Left colon (tissue), 2 donors: ENCODE measurements at regions not wholly inside any gene's neighbourhood (a gene's known extent, or its start where the extent isn't known, plus 50 kb on each side); places are given as distances from the start of the nearest gene placed in this dataset.
A peak's percentile ranks its signal among the peaks of the same experiment; 100 is the strongest.
"Not testable (repeated sequence)": the region's sequence is repeated elsewhere in the genome, so short reads cannot be mapped to it uniquely, and the experiment has no call there.

Source experiments
- ATAC-seq: fragments of 200-7000 bp; cut with Tn5 transposase; one replicate; pipeline ENCODE4 v1.9.1; 2020; ENCODE audit warnings: mild to moderate bottlenecking, moderate library complexity
- DNase-seq, 2 donors: peaks; one replicate each; pipeline ENCODE4 v3.0.0-alpha.2; 2020
- intact Hi-C, 2 donors: fragments of 100-400 bp; cut with DNase I in 1 of 2; cut with micrococcal nuclease in 1 of 2; formaldehyde crosslinking; loops; one replicate each; pipeline versions ENCODE4 v1.11.2 to v1.14.0; 2022; cut with DNase I, micrococcal nuclease
- donor health status: DM: no; HTN: no; CAD: no.
- donor health status: DM: yes; HTN: yes; CAD: no.

DNA sequence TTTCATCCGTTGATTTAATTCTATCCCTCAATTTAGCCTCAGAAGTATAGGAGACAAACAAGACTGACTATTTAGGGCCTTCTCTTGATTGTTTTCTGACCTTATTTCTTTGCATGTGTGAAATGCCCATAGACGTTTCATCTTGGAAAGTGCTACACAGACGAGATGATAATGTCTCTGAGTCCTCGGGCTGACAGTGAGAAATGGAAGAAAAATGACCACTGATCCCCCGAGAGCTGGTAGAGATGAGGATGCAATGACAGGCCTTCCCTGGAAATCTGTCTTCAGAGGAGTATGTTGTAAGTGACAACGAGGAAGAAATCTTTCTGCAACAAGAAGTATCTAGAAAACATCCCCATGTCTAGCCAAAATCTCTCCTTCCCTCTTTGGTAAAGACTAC is 522.9 kb downstream of the HAPSTR1 start:
- intact Hi-C loops, result no loop called here
- no peak for DNase-seq
- ATAC-seq, result no peak

- intact Hi-C loops, result no loop called here
- ATAC-seq, result no peak
Measured at GRCh38 chr16:9622268-9622667, 530.8 kb downstream of the HAPSTR1 start.

DNA sequence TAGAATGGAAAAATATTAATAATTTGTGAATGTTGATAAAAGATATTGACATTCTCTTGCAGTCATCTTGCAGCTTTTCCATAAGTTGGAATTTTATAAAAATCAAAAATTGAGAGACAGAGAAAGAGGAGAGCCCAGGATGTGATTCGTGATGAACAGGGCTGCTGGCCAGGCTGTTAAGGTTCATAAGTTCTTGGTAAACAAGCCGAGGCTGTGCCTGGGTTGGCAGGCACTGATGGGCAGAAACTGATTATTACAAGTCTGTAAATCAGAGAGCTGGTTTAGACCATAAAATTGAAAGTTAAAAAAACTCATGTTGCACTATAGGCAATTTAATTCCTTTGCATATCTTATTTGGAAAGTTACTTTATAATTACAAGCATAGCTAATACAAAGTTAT is 533.7 kb downstream of the HAPSTR1 start:
- ATAC-seq (no peak), DNase-seq (no peak)
- intact Hi-C loops, result no loop called here

More at GRCh38 chr16:9622268-9622667, 530.8 kb downstream of the HAPSTR1 start:
- no peak for DNase-seq

DNA sequence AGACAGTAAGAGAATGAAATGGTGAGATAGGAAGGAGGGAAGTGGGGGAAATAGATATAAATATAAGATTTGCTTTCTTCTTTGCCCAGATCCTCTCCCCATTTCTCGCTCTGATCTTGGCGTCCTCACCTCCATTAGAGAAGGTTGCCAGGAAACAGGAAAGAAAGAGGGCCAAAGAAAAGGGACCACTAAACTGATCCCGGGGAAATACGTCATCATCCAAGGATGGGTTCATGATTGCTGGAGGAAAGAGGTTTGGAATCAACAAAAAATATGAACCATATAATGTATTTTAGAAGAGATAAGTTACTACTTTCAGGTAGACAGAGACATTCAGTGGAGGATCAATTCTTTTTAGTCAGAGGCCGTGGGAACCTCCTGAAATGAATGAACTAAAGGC is 536.0 kb downstream of the HAPSTR1 start:
- DNase-seq (no peak), ATAC-seq (no peak)
- intact Hi-C loops, result no loop called here

DNA sequence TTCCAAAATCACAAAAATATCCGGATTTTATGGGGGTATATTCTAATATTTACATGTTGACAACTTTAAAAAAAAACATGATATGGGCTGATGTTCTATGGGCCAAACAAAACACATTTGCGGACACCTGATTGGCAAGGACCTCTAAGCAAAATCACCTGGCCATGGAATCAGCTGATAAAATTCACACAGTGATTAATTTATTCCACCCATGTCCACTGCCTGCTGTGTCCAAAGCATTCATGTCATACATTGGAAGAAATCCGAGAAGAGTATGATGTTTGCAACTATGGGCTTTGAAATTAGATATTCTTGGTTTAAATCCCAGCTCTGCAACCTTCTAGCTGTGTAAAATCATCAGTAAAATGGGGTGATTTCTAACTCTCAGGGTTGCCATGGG is 538.7 kb downstream of the HAPSTR1 start:
- ATAC-seq (no peak), DNase-seq (no peak)
- intact Hi-C loops, result no loop called here

GRCh38 chr16:9630985-9631384 is 539.5 kb downstream of the HAPSTR1 start:
- no peak for ATAC-seq
- intact Hi-C loops, result no loop called here
- DNase-seq, result no peak

DNA sequence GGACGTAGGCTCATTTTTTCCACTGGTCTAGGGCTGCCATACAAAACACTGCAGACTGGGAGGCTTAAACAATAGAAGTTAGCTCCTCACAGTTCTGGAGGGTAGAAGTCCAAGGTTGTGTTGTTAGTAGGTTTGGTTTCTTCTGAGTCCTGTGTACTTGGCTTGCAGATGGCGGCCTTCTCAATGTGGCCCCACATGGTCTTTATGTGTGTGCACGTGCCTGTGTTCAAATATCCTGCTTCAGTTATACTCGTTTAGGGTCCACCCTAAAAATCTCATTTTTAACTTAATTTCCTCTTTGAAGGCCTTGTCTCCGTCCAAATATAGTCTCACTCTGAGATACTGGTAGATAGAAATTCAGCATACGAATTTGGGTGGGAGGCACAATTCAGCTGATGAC is 542.4 kb downstream of the HAPSTR1 start:
- intact Hi-C loops, result no loop called here
- ATAC-seq (no peak), DNase-seq (no peak)

GRCh38 chr16:9635150-9635720 is 543.8 kb downstream of the HAPSTR1 start:
- intact Hi-C loops, DNase-seq: not testable (repeated sequence)
- peak; percentile 36 for ATAC-seq

- intact Hi-C loops, result loop anchor here in 1 of 2 donors (10.0 kb wide), 1 partner anchor 531 kb away; no protein-coding TSS in a partner anchor
- DNase-seq, result no peak
- no peak for ATAC-seq
Measured at GRCh38 chr16:9644258-9644657, 538.0 kb downstream of the GRIN2A start.

DNA sequence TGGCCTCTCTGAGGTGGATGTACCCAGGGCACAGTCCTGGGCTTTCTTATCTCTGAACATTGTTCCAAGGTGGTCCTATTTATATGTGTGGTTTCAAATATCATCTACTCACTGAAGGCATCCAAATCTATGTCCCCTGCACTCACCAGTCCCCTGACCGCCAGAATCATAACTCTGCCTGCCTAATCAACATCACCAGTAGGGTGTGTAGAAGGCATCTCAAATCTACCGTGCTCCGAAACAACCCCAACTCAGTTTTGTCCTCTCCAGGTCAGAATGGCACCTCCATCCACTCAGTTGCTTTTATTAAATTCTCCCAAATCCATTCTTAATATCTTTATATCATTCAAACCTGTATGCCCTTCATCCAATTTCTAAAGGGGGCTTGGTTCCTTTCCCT is 536.3 kb downstream of the GRIN2A start:
- intact Hi-C loops, result loop anchor here in 1 of 2 donors (10.0 kb wide), 1 partner anchor 529 kb away; no protein-coding TSS in a partner anchor
- no peak for ATAC-seq
- no peak for DNase-seq

DNA sequence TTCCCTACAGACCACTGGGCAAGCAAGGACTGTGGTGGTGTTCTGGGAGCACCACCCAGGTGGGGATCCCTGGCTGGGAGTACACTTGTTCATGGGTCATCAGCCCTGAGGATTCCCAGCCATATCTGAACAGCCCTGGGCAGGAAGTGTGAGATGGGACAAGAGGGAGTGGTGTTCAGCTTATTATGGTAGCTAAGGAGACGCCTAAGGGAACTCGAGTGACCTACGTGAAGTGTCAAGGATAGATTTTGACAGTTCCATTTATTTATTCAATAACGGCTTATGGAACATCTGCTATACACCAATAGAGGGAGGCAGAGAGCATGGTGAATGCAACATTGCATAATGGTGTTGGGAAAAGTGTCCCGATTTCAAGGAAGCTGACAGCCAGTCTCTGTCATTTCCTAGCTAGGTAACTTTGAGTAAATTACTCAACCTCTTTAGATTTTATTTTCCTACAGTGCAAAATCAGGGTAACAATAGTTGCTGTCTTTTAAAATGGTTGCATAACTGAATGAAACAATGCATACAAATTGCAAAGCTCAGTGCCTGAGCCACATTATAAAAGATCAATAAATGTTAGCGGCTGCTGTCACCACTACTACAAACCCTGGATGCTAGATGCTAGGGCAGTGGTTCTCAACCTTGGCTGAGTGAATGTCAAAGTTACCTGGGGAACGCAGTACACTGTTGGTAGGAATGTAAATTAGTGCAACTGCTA is 534.1 kb downstream of the GRIN2A start:
- ATAC-seq, result peak; percentile 84
- no peak for DNase-seq

GRCh38 chr16:9650284-9650683 is 531.9 kb downstream of the GRIN2A start:
- intact Hi-C loops, result no loop called here
- ATAC-seq (no peak), DNase-seq (no peak)

More for the DNA sequence above, 534.1 kb downstream of the GRIN2A start:
- intact Hi-C loops, result loop anchor here in 1 of 2 donors (10.0 kb wide), 1 partner anchor 527 kb away; no protein-coding TSS in a partner anchor

DNA sequence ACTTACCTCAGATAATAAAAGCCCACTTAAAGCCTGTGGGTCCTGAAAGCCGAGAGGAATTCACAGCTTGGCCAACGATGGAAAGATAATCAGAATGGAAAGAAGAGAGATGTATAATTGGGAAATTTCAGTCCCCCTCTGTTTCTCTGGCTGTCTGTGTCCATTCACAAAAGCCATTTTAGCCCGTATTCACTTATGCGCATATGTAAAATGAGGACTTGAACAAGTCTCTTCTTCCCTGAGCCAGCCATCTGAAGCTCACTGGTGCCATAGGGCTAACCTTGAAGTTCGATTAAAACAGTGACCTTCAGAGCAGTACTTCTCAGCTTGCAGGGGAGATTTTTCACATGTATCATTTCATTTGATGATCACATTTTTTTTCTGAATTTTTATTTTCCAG is 527.2 kb downstream of the GRIN2A start:
- intact Hi-C loops, result no loop called here
- ATAC-seq (no peak), DNase-seq (no peak)

DNA sequence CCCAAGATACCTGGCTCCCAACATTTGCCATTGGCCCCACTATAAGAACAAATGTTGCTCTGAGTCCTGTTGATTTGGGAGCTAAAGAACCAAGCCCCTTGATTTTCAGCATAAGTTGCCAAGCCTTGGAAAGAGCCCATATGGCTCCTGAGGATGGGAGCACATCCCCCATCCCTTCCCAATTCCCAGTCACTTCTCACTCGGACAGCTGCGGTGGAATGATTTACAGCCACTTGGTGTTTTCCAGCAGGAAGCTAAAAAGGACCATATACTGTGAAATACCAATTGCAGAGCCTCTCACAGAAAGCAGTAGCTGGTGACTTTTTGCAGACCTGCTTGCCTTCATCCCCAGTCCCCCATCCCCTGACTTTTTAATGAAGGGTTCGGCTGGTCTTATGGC is 524.6 kb downstream of the GRIN2A start:
- no peak for DNase-seq
- ATAC-seq, result no peak
- intact Hi-C loops, result no loop called here

- DNase-seq, result no peak
- intact Hi-C loops, result no loop called here
- ATAC-seq, result no peak
Measured at GRCh38 chr16:9658164-9658563, 524.1 kb downstream of the GRIN2A start.

- ATAC-seq, result no peak
- intact Hi-C loops, result no loop called here
- DNase-seq, result no peak
Measured at GRCh38 chr16:9658586-9658985, 523.6 kb downstream of the GRIN2A start.

DNA sequence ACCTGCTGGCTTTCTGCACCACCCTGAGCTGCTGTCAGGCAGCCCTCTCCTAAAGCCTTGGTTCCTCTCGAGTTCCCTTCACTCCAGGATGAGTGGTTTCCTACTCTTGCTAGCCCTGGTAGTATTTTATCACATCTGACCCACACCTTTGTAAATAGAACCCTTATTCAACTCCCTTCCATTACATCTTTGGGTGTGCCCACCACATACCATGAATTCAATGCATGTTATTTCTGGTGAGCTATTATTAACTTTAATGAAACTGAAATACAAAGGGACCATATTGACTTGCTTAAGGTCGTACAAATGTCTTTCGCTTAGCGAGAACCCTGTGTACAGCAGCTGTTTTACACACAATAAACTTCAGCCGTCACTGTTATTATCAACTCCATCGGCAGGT is 521.3 kb downstream of the GRIN2A start:
- DNase-seq, result no peak
- ATAC-seq, result no peak
- intact Hi-C loops, result no loop called here

DNA sequence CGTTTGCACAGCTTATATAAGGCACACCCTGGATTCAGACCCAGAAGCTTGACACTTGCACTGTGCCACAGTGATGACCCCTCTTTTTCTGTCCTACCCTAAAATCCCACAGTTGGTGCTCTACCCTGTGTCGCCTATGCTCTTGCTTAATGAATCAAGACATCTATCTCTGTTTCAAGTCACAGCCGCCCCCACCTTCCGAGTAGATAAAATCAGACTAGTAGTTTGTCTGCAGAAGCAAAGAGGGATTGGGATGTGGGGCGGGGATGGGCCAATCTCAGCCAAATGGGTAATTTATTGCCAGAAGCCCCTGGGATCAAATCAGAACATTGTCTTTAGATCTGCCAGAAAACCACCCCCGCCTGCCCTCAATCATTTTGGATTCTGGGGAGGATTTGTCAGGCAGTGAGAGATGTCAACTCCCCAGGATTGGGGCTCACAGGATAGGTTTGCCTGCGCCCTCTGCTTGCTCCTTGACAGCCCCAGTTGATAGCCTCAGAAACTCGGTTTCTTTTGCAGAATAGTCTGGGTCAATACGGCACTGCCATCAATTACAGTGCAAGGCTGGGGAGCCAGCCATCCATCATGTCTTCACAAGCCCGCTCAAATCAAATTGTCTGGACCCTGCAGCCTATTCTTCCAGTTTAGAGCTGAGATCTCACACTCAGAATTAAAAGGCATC is 520.8 kb downstream of the GRIN2A start:
- ATAC-seq (no peak), DNase-seq (no peak)
- intact Hi-C loops, result no loop called here

DNA sequence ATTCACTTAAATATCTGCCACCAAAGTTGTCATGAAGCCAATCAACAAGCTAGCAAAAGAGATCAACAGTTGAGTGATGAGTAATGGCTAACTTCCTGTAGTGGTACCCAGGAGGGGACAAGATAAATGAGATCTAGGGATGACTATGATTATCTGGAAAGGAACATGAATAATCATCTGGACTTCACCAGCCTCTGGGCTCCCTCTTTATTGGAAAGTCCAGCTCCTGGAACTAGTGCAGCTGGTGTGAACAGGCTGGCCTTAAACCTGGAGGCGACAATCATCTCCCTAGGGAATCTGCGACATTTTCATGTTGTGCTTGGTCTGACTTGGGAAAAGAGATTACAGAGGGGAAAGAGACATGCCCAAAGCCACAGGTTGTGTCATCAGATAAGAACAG is 518.6 kb downstream of the GRIN2A start:
- ATAC-seq, result no peak
- no peak for DNase-seq
- intact Hi-C loops, result no loop called here

GRCh38 chr16:9665851-9666271 is 516.4 kb downstream of the GRIN2A start:
- DNase-seq (peak; percentile 46 to 66), ATAC-seq (peak; percentile 91)
- intact Hi-C loops, result no loop called here
